ENCODE measurements at regions not wholly inside any gene's neighbourhood (a gene's known extent, or its start where the extent isn't known, plus 50 kb on each side); places are given as distances from the start of the nearest gene placed in this dataset.
"Not testable (repeated sequence)": the region's sequence is repeated elsewhere in the genome, so short reads cannot be mapped to it uniquely, and the experiment has no call there.

DNA sequence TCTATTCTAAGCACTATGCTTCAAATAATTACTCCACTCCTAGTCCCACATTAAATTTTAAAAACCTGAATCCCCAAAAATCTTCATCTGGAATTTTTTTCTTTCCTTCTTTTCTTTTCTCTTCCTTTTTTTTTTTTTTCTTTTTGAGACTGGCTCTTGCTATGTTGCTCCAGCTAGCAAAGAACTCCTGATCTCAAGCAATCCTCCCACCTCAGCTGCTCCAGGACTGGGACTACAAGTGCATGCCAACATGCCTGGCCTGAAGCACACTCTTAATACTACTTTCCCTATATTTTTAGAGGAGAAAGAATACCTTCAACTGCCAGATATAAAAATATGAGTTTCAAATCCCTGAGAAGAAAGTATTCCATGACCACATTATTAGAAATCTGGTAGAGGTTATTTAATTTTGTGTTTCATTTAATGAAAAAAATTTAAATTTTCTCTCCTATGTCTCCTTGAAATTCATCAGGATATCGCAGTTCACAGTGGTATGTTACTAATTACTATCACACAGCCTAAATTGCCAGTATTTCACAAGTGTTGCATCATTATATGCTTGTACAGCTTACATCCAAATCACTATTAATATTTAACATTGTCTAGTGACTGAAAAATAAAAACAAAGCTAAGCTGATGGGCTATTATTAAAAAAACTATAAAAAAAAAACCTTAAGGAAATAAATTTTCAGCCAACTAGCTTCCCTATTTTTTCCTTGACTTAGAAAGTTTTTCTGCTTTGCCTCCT is 227.8 kb downstream of the NAF1 start:
- DNase-seq = no peak

GRCh38 chr4:162935214-162935613 is 231.5 kb downstream of the NAF1 start:
- DNase-seq = no peak

DNA sequence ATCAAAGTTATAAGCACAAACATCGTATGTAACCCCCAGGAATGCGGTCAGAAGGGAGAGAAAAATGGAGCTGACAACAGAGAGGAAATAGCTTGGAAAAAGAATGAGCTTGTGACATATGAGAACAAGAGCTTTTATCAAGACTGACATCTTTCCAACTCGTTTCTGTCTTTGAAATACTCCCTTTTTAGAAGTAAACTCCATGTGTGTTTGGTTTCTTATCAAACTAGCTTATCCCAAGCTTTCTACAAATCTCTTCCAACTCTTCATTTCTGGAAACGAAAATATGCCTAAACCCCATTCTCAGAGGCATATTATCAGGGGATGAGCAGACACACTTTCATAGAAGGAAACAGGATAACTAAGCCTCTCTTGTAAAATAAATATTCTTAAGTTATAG is 235.4 kb downstream of the NAF1 start:
- DNase-seq = no peak

DNA sequence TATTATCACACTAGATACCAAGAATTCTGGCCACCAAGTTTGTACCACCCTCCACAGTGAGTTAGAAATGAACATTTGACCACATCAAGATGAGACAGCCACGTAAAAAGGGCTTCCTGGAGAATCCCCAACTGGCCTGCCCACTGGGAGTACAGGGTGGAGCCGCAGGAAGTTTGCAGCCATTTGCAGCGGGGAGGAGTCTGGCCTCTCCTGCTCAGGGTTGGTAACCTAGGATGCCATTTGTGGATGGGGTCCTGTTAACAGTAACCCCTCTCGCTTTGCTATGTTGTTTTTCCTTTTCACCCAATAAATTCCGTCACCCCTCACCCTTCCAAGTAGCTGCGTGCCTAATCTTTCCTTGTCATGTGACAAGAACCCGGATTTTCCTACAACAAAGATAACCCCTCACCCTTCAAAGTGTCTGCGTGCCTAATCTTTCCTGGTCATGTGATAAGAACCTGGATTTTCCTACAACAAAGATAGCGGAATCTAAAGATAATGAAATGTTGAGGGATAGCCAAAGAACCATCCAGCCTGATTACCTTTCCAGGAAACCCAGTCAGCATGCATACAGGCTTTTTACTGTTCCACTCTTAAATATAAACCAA is 245.4 kb downstream of the NAF1 start:
- no peak for DNase-seq

GRCh38 chr4:162920649-162921048 is 246.0 kb downstream of the NAF1 start:
- no peak for DNase-seq

- DNase-seq = no peak
These were observed 254.2 kb downstream of the NAF1 start for GRCh38 chr4:162912482-162912881.

DNA sequence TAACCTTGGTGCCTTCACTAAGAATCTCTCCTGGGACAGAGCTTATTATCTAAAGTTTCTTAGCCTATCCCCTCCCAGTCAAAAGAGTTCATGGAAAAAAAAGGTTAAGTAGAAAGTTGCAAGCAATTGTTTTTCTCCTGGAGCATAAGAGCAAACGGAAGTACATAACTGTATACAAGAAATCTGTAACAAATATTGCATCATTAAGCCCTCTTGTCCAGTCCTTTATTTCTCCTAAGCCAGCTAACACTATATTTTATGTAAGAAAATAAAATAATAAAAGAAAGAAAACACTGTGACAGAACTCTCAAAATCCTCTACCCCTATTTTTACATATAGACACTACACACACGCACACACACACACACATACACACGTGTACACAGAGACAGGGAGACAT is 255.3 kb downstream of the NAF1 start:
- DNase-seq = no peak

GRCh38 chr4:162909952-162910351 is 256.7 kb downstream of the NAF1 start:
- no peak for DNase-seq

- DNase-seq = no peak
These were observed 272.3 kb downstream of the NAF1 start for GRCh38 chr4:162894387-162894786.

GRCh38 chr4:162891788-162892707 is 274.6 kb downstream of the NAF1 start:
- no peak for DNase-seq

DNA sequence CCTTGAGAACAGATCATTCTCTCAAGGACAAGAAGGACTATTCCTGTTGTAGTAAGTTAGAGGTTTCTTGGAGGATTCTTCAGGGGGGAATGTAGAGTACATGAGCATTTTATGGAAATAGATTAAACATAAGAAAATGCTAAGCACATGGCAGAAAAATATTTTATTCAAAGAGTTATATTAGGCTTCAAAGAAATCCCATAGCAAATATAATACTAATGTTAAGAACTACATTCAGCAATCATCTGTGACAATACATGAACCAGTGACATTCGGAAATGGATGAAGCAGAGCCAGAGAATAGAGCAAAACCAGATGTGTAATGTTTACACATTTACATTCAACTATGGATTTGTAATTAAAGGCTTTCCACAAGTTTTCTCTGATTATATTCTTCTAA is 288.6 kb downstream of the NAF1 start:
- no peak for DNase-seq

DNA sequence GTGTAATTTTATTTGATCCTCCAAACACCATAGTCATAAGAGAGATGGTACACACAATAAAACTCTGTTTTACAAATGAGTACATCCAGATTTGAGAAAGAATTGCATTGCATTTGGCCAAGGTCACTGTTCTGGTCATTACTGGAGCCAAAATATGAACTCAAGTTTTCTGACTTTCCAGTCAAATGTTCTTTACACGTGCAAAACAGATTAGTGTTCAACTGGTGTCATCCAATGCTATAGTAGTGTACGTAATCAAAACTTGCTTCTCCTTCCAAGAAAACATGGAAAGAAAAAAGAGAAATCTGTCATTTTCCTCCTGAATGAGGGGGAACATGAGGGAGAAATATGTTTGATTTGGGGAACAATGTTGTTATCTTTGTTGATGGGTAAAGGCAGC is 291.9 kb downstream of the NAF1 start:
- DNase-seq = no peak

DNA sequence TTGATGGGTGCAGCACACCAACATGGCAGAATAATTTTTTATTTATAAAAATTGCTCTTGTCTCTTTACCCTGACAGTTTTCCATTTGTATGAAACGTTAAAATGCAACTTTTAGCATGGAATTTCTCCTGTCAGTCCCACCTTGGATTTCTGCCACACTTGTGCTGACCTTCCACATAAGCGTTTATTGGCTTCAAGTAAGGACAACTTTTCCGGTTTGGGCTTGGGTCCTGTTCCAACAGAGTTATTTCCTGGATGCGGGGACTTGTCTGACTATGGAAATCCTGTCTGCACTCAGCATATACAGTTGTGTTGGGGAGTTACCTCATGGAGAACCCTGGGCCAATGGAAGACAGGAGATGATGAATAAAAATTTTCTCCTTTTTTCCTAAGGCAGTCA is 294.7 kb downstream of the NAF1 start:
- no peak for DNase-seq

- DNase-seq = no peak
These were observed 297.5 kb downstream of the NAF1 start for GRCh38 chr4:162869157-162869556.

DNA sequence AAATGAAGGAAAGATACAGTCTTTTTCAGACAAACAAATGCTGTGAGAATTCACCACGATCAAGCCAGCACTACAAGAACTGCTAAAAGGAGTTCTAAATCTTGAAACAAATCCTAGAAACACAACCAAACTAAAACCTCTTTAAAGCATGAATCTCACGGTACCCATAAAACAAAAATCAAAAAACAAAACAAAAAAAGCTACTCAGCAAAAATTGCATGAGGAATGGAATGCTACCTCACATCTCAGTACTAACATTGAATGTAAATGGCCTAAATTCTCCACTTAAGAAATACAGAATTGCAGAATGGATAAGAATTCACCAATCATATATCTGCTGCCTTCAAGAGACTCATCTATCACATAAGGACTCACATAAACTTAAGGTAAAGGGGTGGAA is 300.1 kb downstream of the NAF1 start:
- no peak for DNase-seq

GRCh38 chr4:162865102-162865501 is 301.6 kb downstream of the NAF1 start:
- DNase-seq = no peak

GRCh38 chr4:162853788-162854187 is 312.9 kb downstream of the NAF1 start:
- no peak for DNase-seq

DNA sequence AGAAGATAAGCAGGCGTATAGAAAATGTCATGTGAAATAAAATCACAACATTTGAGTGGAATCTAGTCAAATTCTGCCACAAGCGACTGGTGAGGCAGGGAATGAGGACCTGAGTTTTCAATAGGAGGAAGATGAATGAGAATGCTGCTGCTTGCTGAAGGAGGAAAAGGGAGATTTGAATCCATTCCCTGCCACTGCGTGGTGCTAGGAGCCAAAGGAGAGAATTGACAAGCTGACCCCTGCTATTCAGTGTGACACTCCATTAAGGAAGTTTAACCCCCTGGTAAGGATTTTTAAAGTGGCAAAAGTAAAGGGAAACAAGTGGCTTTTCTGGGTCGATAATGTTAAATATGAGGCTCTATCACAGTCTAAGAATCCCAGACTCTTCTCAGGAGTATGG is 314.0 kb downstream of the NAF1 start:
- no peak for DNase-seq

- DNase-seq = not testable (repeated sequence)
These were observed 315.4 kb downstream of the NAF1 start for GRCh38 chr4:162851241-162851758.

DNA sequence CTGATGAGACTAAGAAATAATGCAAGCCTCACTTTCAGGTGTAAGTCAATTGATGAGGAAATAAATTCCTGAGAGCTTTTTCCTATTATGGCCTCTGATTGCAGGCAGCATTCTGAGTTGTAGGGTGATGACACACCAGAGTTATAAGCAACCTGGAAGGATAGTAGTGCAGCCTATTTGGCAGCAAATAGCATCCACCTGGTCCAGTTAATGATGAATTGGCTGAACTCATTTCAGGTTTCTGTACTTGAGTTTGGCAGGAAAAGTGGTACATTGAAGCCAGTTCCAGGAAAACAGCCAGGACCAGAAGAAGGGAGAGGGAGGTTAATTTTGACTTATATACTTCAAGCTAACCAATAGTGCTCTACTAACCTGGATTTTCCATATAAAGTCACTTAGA is 316.8 kb downstream of the NAF1 start:
- no peak for DNase-seq

GRCh38 chr4:162847945-162848549 is 318.6 kb downstream of the NAF1 start:
- DNase-seq = no peak

DNA sequence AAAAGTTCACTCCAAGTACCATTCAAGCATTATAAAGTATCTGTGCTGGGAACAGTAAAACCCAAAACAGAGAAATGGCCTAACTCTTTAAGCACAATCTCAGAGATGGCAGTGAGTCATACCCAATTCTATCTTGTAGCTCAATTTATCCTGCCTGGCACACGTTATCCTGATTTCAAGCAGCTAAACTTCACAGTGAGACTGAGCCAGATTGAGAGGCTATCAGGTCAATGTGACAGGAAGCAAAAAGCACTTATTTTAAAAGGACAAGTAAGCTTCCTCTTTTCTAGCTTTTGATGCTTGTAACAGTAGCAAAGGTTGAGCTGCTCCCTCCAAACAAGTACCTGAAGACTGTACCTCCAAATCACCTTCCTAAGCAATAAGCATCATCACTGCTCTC is 324.9 kb downstream of the NAF1 start:
- DNase-seq = no peak

DNA sequence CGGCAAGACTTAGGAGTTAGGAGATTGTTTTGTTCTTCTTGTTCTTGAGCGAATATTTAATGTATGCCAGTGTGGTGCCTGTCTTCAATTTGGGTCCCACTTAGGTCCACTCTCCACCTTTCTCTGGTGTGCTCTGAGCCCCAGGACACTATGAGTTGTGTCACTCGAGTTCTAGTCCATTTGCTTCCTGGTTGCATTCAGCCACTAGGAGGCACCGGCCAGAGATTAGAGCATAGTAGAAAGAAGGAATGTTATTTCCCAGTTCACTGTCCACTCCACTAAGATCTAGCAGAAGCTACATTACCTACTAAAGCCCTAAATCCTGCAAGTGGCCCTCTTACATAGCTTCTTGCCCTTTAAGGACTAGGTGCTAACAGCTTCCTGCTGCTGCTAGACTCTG is 326.9 kb downstream of the NAF1 start:
- no peak for DNase-seq
